NCI-H1048 (cell line): ENCODE measurements at regions not wholly inside any gene's neighbourhood (a gene's known extent, or its start where the extent isn't known, plus 50 kb on each side); places are given as distances from the start of the nearest gene placed in this dataset.
"Not testable (repeated sequence)": the region's sequence is repeated elsewhere in the genome, so short reads cannot be mapped to it uniquely, and the experiment has no call there.

ENCODE experiments used
- DNase-seq: peaks from one replicate; lab custom pipeline; 2025; lab: John Stamatoyannopoulos, UW

DNA sequence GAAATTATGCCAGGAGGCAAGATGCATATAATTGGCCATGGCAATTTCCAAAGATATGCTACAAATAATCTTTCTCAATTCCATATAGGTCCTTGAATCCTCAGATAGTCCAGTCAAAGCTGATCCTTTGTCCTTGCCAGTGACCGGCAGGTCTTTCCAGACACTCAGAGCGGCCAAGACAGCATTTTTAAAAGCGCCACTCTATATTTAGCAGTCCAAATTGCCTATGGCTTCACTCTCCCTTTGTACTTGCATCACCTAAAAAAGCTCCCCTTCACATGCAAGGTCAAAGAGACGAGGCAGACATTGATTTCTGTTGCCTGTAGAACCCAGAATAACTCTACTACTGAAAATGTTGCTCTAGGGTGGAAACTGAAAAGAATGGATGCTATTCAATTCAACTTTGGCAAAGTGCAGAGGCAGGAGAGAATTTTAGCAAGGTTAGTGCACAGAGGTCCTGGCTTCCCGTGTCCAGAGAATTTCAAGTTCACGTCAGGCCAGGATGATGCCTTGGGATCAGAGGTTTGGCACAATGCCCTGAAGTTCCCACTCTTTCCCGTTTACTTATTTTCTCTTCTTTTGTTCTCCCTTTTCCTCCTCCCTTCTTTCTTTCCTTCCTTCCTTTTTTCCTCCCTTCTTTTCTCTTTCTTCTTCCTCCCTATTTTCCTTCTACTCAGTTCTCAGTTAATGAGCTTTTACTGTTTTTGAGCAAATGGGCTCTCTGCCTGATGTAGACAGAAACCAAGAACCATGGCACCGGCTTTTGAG lies 108.5 kb downstream of the KCNK1 start:
- DNase-seq: no peak

DNA sequence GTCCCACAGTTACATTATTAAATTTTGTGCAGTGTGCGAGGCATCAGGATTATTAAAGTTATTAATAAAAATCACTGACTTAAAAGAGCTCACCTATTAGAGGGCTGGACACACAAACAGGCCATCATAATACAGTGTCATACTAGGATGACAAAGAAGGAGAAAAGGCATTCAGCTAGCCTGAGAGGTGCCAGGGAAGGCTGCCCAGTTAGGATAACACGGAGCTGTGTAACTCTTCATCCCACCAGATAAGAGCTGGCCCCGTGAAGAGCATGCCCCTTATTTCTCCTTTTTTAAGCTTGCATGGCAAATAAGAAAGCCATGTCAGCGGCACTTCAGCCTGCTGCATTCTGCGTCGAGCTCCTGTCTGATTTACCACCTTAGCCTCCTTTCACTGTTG lies 109.5 kb downstream of the KCNK1 start:
- no peak for DNase-seq

DNA sequence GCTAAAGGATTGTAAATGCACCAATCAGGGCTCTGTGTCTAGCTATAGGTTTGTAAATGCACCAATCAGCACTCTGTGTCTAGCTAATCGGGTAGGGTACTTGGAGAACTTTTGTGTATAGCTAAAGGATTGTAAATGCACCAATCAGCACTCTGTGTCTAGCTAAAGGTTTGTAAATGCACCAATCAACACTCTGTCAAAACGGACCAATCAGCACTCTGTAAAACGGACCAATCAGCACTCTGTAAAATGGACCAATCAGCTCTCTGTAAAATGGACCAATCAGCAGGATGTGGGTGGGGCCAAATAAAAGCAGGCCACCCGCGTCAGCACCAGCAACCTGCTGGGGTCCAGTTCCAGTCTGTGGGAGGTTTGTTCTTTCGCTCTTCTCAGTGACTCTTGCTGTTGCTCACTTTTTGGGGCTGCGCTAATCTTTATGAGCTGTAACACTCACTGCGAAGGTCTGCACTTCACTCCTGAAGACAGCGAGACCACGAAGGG lies 110.3 kb downstream of the KCNK1 start:
- DNase-seq: not testable (repeated sequence)

- DNase-seq: no peak
Observed at GRCh38 chr1:233725423-233725822, 111.5 kb downstream of the KCNK1 start.

DNA sequence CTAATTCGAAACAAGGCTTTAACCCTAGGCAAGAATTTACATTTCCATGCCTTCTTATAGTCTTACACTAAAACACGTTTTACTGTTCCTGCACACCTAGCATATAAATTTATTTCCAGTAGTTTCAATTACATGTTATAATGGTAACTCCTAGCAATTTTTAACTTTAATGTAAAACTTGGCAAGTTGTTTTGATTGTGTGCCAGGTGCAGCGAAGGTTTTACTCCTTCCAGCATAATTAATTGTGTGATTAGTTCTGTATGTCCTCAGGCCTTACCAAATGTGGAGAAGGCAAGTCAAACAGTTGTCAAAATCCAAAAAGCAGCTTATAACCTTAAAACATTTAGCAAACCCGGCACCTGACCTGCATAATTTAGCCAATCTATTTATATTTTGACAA lies 114.8 kb downstream of the KCNK1 start:
- no peak for DNase-seq

DNA sequence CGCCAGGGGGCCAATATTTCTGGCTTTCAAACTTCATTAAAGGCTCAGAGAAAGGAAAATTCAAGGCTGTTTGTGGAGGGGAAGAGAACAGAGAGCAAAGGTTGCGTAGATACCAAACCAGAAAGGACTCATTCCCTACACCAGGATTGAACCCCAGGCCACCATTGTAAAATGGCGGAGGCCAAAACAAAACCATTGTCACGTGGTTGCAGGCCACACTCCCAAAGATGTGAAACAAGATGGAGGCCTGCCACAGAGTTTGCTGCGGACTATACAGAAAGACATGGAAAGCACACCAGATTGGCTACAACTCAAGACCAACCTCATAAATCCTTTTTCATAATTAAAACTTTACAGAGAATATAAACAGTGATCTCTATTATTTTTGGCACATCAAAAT lies 116.5 kb downstream of the KCNK1 start:
- no peak for DNase-seq

DNA sequence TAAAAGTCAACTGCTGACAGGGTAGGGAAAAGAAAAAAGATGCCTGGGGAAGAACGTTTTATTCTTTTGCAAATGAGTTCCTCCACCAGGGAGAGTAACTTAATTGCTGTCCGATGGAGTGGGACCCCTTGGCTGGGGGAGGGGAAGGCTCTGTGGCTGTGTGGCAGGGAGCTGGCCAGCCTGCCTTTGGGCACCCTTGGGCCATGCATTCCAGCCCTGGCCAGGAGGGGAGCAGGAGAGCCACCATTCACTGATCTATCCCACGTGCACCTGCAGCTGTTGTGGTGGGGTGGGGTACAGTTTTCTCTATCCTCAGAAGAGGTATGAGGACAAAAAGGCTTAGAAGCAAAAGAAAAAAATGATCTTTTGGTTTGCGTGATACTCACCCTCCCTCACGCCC lies 116.9 kb downstream of the KCNK1 start:
- DNase-seq: no peak

DNA sequence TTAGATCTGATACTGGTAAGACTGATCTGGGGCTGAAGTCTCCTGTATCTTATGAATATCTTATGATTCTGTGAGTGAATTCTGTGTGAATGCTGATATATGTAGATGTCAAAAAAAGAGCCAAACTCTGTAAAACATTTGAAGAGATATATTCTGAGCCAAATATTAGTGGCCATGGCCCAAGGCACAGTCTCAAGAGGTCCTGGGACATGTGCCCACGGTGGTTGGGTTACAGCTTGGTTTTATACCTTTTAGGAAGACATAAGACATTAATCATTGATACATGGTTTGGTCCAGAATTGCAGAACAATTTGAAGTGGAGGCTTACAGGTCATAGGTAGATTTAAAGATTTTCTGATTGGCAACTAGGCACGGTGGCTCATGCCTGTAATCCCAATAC lies 118.3 kb downstream of the KCNK1 start:
- DNase-seq: no peak

DNA sequence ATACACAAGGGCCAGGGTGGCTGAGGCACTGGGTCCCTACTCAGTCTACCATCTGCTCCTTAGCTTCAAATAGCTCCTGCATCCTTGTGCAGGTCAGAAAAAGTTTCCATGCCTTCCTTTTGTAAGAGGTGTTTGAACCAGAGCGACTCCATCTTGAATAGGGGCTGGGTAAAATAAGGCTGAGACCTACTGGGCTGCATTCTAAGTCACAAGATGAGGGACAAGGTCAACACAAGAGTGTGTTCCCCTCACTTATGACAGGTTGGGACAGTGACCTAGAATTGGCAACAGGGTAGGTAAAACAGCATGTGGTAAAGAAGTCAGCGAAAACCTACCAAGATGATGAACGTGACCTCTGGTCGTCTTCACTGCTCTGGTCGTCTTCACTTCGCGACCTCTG lies 120.5 kb downstream of the KCNK1 start:
- DNase-seq: no peak

DNA sequence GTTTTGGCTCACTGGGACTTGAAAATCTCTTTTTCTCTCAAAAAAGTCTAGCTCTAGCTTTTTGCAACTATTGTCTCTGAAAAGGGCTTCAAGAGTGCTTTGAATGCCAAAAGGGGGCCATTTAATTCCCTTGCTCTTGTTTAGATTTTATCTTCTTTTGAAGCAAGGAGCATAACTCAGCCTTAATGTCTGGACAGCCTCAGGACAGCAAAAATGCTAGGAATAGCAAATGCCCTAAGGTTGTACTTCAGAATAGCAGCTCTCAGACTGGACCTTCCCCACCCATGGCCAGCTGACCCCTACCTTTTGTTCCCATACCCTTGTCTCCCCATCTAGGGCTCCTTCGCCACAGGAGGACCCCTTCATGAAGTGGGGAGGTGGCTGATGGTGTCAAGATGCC lies 121.4 kb downstream of the KCNK1 start:
- no peak for DNase-seq

- no peak for DNase-seq
Observed at GRCh38 chr1:233735847-233736246, 121.9 kb downstream of the KCNK1 start.

DNA sequence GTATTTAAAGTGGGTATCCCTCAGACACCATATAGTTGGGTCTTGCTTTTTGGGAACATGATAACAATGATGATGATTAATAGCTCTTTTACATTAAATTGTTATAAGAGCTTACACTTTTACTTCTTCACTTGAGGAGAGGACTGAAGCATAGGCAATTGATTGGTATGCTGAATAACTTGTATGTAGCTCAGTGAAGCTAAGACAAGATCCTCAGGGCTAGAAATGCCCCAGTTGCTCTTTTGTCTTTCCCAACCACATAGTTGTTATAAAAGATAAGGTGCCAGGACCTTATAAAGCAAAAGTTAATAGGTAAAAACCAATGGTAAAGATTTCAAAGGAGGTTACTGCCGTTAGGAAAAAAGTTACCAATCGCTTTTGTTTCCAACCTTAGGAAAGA lies 123.4 kb downstream of the KCNK1 start:
- DNase-seq: no peak

DNA sequence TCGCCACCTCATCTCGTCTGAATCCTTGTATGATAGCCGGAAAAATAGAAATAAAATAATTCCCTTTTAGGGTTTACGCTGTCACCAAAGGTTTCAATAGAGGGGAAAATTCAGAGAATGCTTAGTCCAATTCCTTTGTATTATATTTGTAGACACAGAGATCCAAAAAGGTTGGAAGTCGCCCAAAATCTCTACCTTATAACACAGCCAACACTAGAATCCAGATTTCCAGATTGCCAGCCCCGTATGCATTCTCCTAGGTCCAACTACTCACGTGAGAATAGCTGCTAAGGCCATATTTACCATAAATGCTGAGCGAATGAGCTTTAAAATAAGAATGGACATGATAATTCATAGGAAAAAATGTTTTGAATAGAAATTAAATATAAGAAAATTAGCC lies 124.5 kb downstream of the KCNK1 start:
- DNase-seq: no peak

GRCh38 chr1:233738850-233739249 lies 124.9 kb downstream of the KCNK1 start:
- no peak for DNase-seq

DNA sequence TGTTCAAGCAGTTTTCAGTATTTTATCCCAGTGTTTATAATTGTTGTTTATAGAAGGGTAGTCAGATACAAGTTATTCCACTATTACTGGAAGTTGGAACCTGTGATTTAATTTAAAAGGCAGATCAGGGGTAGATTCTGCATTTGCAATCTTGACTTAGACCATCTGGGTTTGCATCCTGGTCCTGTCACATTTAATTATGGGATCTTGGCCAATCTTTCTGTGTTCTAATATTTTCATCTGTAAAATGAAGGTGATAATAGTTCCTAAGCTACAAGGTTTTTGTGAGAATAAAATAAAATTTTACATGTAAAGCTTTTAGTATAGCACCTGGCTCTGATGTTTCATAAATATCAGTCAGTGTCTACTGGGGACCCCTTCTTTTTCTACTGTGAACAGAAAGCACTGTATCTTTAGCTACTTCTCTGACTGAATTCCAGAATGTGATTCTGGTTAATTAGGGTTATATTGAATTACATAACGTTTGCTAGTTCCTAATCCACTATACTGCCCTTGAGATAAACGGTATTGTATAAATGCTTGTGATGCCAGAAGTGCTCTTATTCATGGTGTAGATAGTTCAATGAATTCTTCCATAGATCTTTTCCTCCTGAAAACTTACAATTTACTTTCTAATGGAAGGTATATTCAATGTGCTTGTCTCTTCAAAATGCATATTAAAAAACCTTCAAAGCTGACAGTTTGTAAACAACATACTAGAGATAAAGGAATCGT lies 131.0 kb downstream of the KCNK1 start:
- no peak for DNase-seq

DNA sequence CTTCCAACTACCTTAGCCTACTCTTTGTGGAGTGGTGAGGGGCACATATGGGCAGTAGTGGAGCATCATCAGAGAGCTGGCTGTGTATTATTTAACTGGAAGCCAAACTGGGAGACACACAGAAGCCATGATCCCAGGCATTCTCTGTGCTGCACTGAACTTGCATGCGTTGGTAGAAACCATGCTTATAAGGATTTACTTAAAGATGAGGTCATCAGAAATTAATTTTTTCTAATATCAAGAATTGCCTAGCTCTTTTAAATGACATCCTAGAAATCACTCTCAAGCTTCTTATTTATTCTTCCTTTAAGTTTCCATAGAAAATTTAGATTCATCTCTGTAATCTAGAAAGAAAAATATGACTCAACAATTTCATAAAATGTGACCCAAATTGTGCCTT lies 136.2 kb downstream of the KCNK1 start:
- no peak for DNase-seq

DNA sequence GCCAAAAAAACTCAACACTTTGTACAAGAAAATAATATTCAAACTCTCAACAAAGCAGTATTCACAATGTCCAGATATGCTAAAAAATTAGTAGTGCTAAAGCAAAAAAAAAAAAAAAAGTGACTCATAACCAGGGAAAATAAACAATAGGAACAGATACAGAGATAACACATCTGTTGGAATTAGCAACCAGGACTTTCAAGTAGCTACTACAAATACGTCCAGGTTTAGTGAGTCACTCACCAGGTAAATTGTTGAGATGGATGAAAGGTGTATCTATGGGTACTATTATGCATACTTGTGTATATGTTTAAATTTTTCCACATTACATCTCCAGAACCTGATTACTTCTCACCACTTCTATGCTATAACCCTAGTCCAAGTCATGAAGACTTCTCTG lies 144.8 kb upstream of the SLC35F3 start:
- DNase-seq: no peak

- not testable (repeated sequence) for DNase-seq
Observed at GRCh38 chr1:233764304-233764703, 140.2 kb upstream of the SLC35F3 start.

DNA sequence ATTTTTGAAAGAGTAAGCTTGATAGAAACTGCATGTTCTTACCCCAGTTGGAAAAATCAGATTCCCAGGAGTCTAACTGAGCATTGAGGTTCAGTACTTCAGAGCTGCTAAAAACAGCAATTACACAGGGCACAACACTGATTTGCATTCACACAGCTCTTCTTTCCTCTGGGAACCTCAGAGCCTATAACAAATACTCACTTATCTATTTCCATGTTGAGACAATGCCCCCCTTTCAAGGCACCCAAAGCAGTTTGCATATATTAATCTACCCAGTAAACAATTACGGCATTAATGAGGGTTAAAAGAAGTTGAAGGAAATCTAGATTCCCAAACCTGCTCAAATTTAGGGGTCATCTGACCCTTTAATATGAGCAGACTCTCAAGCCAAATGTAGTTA lies 126.9 kb upstream of the SLC35F3 start:
- peak; percentile 60 for DNase-seq

GRCh38 chr1:233780049-233780448 lies 124.4 kb upstream of the SLC35F3 start:
- no peak for DNase-seq

DNA sequence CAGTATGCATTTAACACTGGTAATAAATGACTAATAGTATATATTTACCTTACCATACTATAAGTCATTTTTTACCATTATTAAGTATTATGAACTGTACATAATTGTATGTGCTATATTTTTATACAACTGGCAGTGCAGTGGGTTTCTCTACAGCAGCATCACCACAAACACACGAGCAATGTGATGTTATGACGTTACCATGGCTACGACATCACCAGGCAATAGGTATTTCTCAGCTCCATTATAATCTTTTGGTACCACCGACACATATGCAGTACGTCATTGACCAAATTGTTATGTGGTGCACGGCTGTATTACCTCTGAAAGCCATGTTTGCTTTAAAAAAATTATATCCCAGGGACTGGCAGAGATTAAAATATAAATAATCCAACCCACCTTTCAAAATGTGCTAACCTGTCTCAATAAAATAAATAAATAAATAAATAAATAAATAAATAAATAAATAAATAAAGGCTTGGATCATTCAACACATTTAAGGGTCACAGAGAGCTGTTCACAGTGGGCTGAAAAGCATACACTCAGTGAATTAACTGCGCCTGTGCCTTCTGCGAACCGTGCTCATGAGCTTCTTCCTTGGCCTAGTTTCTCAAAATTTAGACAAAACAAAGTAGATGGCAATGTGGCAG lies 121.4 kb upstream of the SLC35F3 start:
- DNase-seq: no peak

GRCh38 chr1:233787599-233787998 lies 116.9 kb upstream of the SLC35F3 start:
- no peak for DNase-seq

DNA sequence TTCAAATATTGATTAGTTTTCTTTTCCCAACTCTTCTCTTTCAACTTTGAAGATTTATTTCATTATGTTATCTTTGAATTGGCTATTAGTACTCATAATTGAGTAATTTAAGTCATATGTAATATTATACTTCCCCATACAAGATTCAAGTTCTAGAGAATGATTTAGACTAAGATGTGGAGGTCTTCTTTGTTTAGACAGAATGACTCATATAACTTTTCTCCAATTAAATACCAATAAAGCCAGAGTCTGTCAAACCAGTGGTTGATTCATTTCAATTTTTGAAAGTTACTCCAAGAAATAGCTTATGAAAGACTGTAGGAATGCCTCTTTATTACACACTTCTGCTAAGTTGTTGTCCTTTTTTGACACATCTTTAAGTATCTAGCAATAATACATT lies 115.8 kb upstream of the SLC35F3 start:
- DNase-seq: no peak
